ENCODE measurements at regions not wholly inside any gene's neighbourhood (a gene's known extent, or its start where the extent isn't known, plus 50 kb on each side); places are given as distances from the start of the nearest gene placed in this dataset.

GRCh38 chr1:62993844-62994243, 209.9 kb downstream of the ATG4C start:
- TF ChIP-seq, protein P1, sequence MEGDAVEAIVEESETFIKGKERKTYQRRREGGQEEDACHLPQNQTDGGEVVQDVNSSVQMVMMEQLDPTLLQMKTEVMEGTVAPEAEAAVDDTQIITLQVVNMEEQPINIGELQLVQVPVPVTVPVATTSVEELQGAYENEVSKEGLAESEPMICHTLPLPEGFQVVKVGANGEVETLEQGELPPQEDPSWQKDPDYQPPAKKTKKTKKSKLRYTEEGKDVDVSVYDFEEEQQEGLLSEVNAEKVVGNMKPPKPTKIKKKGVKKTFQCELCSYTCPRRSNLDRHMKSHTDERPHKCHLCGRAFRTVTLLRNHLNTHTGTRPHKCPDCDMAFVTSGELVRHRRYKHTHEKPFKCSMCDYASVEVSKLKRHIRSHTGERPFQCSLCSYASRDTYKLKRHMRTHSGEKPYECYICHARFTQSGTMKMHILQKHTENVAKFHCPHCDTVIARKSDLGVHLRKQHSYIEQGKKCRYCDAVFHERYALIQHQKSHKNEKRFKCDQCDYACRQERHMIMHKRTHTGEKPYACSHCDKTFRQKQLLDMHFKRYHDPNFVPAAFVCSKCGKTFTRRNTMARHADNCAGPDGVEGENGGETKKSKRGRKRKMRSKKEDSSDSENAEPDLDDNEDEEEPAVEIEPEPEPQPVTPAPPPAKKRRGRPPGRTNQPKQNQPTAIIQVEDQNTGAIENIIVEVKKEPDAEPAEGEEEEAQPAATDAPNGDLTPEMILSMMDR (IDR thresholded peaks at IDR 0.05; ENCODE audit: control insufficient read depth, insufficient read depth, low read depth, low read length, missing control alignments): no peak
- no peak for DNase-seq (ENCODE audit: low read depth)
- H3K4me3 ChIP-seq (ENCODE audit: control insufficient read depth, low read depth, low read length): no peak overlapping the region

- TF ChIP-seq, protein P1 (IDR thresholded peaks at IDR 0.05; ENCODE audit: control insufficient read depth, insufficient read depth, low read depth, low read length, missing control alignments): no peak
- no peak for DNase-seq (ENCODE audit: low read depth)
- no peak overlapping the region for H3K4me3 ChIP-seq (ENCODE audit: control insufficient read depth, low read depth, low read length)
Measured at GRCh38 chr1:62995173-62995572, 211.2 kb downstream of the ATG4C start.

GRCh38 chr1:62997884-62998283, 214.0 kb downstream of the ATG4C start:
- TF ChIP-seq, protein P1 (IDR thresholded peaks at IDR 0.05; ENCODE audit: control insufficient read depth, insufficient read depth, low read depth, low read length, missing control alignments): no peak

DNA sequence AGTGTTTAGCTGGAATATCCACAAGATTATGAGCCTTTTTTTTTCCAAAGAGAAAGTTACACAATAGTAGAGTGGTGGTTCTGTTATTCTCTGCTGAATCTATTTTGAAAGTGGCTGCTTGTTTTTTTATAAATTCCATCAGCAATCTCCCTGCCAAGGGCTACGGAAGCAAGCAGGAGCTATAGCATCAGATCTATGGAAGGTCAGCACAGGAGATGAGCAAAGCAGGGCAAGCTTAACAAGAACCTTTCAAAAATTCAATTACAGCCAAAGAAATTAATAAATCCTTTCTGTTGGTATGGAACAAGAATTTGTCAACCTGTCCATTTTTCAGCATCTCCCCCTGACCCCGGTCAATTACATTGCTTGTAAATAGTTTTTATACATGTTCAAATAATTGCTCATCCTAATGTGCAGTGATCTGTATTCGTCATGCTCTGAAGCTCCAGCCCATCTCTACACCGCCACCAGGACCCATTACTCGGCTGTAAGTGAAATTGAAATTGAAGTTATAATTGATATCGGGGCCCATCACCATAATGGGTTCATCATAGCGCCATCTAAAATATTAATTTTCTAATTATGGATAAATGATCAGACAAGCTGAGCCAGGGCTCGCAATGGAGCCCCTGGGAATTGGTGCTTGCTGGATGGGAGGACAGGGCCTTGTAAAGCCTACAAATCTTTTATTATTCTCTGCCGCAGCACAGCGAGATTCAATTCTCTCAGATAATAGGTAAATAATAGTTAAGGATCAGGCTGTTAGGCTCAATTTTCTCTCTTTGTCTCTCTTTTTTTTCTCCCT, 215.1 kb downstream of the ATG4C start:
- DNase-seq (ENCODE audit: low read depth): no peak

More at GRCh38 chr1:62997884-62998283, 214.0 kb downstream of the ATG4C start:
- H3K4me3 ChIP-seq (ENCODE audit: control insufficient read depth, low read depth, low read length): no peak overlapping the region
- DNase-seq (ENCODE audit: low read depth): no peak

DNA sequence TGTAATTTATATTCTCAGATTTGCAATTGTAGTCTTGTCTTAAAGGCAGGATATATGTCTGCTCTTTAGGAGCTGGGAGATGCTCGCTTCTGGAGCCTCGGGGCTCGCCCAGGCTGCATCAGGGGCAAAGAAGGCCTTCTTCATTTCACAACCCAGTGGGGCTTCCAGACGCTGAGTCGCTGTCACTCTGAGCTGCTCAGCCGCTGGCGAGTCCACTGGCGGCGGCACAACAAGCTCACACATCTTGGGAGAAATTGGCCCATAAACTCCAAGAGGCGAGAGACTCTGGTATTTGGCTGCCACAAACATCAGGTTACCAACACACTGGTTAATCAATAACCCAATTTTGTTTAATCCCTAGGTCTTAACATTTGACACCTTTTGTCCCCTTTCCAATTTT, 216.6 kb downstream of the ATG4C start:
- DNase-seq (ENCODE audit: low read depth): no peak
- H3K4me3 ChIP-seq (ENCODE audit: control insufficient read depth, low read depth, low read length): no peak overlapping the region
- TF ChIP-seq, protein P1 (IDR thresholded peaks at IDR 0.05; ENCODE audit: control insufficient read depth, insufficient read depth, low read depth, low read length, missing control alignments): no peak

More for the DNA sequence above, 215.1 kb downstream of the ATG4C start:
- H3K4me3 ChIP-seq (ENCODE audit: control insufficient read depth, low read depth, low read length): no peak overlapping the region
- TF ChIP-seq, protein P1 (IDR thresholded peaks at IDR 0.05; ENCODE audit: control insufficient read depth, insufficient read depth, low read depth, low read length, missing control alignments): no peak

DNA sequence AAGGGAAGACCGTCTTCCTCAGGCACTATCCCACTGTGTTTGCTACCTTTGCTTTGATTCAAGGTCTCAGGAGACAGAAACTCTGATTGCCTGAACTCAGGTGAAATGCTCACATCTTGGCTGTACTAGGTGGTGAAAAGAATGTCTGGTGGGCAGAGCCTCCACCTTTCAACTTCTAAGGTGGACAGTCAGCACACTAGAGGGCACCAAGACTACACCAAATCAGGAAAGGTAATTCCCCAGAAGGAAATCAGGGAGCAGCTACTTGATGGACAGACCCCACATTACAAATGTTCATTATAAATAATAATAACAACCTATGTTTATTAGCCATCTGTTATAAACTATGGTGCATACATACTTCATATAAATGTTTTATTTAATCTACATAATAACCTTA, 220.9 kb downstream of the ATG4C start:
- no peak overlapping the region for H3K4me3 ChIP-seq (ENCODE audit: control insufficient read depth, low read depth, low read length)
- no peak for DNase-seq (ENCODE audit: low read depth)
- TF ChIP-seq, protein P1 (IDR thresholded peaks at IDR 0.05; ENCODE audit: control insufficient read depth, insufficient read depth, low read depth, low read length, missing control alignments): peak; percentile 43
